GM18520 (cell line): ENCODE measurements at regions not wholly inside any gene's neighbourhood (a gene's known extent, or its start where the extent isn't known, plus 50 kb on each side); places are given as distances from the start of the nearest gene placed in this dataset.

ENCODE experiments used
- ATAC-seq: cut with Tn5 transposase; IDR thresholded peaks from one replicate; pipeline ENCODE4 v1.9.1; 2021; ENCODE audit not compliant: unreplicated experiment

DNA sequence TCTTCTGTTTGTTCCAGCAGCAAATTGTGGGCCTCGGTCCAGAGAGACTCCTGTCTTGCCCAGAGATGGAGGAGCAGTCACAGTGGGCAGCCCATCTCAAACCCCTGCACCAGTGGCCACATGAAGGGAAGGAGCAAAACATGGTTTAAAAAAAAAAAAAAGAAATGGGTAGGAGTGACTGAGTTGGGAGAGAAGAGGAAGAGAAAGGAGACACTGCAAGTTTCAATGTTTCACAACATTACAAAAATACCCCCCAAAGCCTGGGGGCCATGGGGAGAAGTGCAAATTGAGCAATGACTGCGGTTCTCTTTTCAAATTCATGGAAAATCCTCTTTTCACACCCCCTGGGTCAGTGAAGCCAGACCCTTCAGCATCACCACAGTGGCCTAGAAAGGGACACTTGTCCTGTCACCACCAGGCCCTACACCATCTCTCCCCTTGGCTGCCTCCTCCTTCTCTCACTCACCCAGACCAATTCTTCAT lies 117.1 kb downstream of the ZFP36L2 start:
- ATAC-seq = no peak

DNA sequence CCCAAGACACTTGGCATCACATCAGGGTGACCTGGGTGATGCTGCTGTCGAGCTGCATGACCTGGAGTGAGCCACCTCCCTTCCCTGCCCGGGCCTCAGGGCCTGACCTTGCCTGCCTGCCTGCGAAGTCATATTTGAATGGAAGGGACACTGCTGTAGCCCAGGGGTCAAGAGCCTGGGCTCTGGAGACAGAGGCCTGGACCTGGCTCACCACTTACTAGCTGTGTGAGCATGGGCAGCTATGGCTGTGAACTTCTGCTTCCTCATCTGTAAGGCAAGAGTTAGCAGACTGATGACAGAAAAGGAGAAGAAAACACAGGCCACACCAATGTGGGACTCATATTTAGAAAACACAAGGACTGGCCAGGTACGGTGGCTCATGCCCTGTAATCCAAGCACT lies 118.7 kb downstream of the ZFP36L2 start:
- no peak for ATAC-seq

DNA sequence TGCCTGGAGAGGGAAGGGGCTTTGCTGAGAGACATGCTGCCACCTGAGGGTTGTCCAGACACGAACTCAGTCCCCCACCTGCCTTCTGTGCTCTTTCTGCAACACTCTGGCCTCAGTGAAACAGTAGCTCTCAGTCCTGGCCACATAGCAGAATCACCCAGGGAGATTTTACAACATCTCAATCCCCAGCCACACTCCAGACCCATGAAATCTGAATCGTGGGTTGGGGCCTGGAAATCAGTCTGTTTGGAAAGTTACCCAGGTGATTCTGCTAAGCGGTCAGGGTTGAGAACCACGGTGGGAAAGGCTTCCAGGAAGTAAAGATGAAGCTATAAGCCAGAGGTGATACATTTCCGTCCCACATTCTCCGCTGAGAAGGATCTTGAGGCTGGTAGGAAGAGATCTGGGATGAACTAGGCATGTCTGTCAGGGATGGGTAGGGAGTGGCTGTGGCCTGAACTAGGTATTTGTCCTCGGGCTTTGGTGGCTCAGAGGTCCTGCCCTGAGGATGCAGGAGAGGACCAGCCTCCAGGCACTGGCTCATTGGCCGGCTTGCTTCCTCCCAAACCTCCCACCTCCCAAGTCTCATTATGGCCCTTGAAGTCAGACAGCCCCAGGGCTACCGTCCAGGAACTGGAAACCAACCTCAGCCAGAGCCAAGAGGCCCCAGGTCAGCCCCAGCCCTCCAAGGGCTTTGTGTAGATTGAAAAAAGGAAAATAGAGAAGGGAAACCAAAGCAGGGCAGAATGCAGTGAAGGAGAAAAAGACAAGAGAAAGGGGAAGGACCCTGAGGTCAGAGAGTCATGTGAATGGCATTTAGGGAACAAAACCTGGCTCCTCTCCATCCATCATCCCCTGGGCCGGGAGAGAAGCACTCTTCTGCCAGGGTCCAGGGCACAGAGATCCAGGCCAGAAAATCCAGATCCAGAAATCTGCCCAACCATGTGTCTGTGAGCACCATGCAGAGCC lies 119.6 kb downstream of the ZFP36L2 start:
- ATAC-seq = no peak

DNA sequence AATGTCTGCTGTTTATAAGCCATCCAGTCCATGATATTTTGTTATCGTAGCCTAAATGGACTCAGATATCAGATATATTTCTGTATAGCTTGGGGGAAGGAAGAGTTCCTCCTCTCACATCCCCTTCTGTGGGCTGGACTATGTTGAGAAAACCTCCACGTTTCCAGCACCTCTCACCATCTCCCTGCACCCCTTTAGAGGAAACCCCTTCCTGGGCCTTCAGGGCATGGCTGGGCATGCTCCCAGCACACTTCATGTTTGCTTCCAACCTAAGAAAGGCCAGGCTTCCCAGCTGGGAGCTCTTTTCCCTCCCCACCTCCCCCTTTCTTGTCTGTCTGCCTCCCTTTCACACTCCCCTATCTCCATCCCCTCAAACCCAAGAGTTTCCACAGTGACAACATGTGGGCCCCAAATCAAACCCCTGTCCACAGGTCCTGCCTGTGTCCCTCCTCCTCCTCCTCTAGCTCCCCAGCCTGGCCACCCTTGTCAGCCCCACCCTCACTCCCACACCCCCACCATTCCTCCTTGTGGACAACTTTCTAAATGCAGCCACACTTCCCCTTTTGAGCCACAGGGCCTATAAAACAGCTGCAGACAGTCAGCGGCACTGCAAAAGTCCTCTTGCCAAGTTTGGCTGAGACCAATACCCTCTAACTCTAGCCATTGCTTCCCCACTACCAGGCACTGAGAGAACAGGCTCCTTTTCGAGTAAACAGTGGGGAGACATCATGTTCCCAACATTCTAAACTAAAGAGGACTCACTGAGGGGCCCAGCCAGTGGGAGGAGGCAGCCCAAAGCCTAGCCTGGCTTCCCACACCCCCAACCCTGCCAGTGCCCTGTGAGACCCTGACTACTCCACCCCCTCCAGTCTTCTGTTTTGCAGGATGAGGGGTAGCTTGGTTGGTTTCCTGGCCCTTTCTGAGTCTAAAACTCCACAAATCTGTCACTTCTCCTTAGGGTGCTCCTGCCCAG lies 120.5 kb downstream of the ZFP36L2 start:
- no peak for ATAC-seq

DNA sequence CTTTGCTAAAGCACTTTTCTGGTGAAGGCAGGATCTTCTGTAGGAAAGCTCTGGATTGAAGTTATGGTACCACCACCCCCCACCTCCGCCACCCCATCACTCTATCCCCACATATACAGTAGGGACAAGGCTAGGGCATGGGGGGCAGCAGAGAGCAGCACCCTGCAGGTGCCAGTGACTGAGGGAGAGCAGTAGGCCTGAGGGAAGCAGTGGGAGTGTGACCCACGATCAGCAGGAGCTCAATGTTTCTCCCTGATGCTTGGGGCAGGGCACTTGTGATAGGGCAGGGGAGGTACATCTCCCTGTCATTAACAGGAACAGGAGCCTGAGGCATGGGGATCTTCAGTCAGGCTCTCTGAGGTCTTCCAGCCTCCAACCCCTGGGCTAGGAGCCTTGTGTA lies 121.6 kb downstream of the ZFP36L2 start:
- ATAC-seq = no peak

DNA sequence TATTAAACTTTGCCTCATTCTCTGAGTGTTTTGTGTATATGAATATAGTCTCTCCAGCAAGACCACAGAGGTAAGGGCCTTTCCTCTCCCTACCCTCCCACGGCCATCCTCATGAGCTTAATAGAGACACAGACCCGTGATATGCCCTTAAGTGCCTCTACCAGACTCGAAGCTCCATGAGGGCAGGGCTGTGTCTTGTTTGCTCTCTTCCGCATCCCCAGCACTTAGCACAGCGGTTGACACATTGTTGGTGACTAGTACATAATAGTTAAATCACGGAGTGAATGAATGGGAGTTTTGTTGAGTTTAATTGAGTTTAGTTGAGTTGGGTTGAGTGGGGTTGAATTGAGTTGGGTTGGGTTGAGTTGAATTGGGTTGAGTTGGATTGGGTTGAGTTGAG lies 122.3 kb downstream of the ZFP36L2 start:
- no peak for ATAC-seq

DNA sequence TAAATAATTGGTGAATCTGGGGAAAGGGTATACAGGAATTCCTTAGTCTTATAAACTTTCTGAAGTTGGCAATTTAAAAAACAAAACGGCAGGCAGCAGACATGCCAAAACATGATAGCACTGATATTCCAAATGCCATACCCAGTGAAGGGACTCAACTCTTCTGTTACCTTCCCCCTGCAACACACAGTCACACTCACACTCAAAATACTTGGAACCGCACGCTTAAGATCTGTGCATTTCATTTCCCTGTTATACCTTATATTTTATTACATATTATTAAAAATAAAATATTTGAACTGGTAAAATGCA lies 123.4 kb downstream of the ZFP36L2 start:
- no peak for ATAC-seq

DNA sequence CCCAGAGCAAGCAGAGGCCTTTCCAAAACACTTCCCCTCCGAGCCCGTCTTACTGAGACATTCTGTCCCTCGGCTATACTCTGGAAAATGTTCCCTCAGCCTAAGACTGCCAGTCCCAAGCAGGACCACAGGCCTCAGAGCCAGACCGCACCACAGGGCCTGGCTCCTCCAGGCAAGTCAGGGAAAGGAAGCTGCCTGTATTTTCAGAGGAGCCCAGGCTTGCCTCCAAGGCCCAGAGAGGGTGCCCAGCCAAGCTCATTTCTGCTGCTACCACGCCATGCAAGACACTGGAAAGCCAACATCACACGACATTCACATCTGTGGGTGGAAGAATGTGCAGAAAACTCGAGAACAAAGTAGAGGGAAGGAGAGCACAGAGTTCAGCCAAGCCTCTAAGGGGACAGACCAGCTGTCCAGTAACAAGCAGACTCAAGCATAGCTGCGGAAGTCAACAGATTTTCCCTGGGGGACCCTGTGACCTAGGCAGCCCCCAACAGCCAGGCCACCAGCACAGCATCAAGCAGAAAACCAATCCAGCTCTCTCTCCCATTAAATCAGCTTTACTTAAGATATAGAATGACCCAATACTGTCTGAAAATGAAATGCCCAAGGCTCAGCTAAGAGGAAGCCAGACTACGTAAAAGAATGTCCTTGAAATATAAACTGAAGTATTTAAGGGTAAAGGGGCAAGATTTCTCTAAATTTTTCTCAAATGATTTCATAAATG lies 123.9 kb downstream of the ZFP36L2 start:
- ATAC-seq = no peak

DNA sequence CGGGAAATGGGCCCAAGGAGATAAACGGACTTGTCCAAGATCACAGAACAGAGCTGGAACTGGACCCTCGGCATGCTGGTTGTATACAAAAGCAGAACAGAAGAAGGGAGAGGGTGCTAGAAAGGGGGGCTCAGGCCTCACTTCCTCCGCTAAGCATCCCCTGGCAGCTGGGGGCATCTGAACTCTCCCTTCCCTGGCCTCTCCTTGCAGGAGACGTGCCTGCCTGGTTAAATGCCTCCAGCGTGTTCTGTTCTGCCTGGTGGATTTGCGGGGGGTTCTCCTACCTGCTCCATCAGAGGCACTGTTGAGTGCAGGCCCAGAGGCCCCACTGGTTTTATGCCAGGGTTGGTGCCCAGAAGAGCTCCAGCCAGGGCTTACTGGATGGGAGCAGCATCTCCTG lies 124.7 kb downstream of the ZFP36L2 start:
- ATAC-seq = no peak

DNA sequence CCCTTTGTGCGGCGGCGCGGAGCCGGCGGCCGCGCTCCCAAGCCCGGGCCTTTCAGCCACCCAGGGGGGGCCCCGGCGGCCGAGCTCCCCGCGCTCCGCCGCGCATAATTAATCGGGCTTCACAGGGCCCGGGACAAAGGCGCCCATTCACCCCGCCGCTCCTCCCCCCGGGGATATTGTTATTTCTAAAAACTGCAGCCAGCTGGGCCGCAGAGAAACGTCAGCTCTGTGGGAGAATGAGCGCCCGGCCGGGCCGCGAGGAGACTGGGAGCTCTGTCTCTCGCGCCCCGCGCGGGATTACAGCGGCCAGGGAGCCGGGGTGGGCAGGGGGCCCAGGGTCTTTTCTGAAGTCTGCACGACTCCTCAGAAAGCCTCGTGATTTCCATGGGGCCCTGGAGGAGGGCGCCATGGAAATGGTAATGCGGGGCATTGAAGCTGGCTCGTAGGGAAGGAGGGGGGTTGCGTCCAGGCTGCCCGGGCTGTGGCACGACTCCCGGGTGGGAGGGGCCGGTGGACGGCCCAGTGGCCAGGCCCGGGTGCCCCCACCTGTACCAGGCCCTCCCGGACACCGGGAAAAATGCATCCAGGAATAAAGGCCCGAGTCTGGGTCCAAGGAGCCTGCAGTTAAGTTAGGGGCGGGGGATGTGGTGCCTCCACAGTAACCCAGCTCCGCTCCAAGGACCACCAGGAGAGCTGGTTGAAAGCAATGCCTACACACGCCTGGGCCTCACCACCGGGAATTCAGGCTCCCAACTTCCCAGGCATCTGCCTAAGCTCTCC lies 125.3 kb downstream of the ZFP36L2 start:
- no peak for ATAC-seq

DNA sequence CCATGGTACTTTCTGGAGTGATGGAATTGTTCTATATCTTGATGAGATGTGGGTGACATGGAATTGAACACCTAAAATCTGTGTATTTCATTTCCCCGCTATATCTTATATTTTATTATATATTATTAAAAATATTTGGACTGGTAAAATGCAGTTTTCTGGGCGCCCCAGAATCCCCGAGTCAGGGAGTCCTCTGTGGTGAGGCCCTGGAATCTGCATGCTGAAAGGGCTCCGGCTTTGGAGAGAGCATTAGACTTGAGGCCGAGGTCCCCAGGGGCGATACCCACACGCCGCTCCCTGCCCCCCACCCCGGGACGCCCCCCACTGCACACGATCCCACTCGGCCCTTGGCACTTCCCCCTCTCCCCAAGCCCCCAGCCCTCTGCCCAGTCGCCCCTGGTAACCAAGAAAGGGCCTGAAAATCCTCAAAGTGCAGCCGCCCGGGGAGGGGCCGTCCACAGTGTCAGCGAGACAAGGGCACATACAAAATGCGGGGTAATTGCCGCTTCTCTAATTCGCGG lies 126.0 kb downstream of the ZFP36L2 start:
- ATAC-seq = no peak

DNA sequence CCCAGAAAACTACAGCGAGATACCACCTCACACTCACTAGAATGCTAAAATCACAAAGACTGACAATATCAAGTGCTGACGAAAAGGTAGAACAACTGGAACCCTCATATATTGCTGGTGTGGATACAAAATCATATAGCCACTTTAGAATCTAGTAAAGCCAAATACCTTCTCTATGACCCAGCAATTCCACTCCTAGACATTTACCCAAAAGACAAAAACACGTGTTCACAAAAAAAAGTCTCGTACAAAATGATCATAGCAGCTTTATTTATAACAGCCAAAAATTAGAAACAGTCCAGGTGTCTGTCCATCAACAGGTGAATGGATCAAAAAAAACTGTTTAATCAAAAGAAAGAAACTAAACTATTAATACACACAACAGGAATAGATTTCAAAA lies 126.6 kb downstream of the ZFP36L2 start:
- no peak for ATAC-seq

DNA sequence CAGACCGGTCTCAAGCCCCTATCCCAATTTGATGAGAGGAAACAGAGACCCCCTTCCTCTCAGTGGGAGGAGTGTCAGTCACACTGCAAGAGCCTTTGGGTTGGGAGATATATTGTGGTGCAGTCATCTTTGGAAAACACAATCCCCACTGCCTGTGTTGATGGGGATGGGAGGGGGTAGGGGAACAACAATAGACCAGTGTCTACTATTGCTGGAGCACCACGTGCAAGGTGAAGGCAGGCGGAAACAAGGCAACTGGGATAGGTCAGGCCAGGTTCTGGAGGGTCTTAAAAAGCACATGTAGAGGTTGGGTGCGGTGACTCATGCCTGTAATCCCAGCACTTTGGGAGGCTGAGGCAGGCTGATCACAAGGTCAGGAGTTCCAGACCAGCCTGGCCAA lies 127.9 kb downstream of the ZFP36L2 start:
- no peak for ATAC-seq

DNA sequence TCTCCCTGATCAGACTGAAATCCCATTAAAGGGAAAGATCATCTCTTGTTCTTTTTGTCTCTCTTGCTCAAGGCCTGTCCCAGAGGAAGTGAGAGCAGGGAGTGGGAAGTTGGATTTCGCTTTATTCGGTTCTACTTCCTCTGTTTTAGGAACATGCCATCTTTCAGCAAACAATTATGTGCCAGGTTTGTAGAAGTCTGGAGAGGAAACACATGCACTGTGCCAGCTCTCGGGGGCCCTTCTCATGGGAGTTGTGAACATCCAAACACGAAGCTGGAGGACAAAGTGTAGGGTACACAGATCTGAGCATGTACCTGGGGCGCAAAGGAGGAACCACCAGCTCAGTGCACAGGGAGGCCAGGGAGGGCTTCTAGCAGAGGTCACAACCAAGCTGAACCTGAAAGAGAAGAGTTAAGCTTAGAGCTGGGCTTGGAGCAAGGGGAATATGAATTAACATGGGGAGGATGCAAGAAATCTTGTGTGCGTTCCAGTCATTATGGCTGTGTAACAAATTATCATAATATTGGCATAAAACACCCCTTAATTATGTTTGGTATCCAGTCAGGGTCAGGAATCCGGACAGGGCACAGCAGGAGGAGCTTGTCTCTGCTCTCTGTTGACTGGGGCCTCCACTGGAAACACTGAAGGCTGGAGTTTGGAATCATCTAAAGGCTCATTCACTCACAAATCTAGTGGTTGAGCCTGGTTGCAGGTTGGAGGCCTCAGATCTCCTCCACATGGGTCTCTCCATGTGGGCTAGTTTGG lies 128.6 kb downstream of the ZFP36L2 start:
- no peak for ATAC-seq

DNA sequence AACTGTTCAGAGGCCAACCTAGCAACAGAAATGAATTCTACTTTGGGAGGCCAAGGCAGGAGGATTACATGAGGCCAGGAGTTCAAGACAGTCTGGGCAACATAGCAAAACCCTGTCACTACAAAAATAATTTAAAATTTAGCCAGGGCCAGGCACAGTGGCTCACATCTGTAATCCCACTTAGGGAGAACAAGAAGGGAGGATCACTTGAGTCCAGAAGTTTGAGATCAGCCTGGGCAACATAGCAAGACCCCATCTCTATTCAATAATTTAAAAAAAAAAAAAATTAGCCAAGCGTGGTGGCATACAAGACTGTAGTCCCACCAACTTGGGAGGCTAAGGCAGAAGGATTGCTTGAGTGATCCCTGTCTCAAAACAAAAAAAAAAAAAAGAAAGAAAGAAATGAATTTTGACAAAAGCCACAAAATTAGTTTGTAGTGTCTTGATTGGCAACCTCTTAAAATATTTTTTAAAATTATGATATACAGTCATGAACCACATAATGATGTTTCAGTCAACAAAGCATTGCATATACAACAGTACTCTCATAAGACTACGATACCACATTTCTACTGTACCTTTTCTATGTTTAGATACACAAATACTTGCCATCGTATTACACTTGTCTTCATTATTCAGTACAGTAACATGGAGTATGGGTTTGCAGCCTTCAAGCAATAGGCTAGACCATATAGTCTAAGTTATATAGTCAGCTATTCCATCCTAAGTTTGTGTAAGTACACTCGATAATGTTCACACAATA lies 130.7 kb downstream of the ZFP36L2 start:
- ATAC-seq = no peak

DNA sequence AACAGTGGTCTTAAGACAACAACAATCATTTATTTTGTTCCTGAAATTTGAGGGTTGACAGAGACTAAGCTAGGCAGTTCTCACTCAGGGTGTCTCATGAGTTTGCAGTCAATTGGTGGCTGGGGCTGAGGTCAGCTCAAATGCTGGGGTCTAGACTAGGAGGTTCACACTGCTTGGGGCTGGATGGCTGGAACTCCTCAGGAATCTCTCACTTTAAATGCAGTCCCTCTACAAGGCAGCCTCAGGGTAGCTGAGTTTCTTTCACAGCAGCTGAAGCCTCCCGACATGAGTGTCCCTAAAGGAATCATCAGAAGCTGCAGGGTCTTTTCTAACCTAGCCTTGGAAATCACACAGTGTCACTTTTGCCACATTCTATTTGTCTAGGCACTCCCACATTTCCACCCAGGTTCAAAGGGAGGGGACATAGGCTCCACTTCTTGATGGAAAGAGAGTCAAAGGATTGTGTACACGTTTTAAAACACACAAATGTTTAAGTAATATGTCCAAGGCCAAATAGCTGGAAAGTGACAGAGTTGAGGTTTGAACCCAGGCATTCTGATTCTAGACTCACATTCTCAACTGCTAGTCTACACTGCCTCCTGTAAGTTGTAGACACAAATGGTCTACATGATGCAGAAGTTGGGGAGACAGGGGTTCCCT lies 133.8 kb downstream of the ZFP36L2 start:
- ATAC-seq = no peak

DNA sequence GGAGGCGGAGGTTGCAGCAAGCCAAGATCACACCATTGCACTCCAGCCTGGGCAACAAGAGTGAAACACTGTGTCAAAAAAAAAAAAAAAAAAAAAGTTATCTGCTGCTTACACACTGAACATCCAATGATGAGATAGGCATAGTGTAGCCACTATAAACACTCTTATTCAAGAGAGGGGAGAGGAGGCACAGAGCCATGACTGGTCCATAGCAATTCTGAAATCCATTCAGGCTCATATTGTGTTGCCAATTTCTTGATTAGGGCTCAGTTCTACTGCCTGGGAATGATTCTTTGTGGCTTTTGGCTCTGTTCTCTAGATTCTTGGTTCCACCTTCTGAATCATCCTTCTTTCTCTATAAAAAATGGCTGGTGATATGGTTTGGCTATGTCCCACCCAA lies 136.1 kb downstream of the ZFP36L2 start:
- no peak for ATAC-seq
